ENCODE measurements at regions not wholly inside any gene's neighbourhood (a gene's known extent, or its start where the extent isn't known, plus 50 kb on each side); places are given as distances from the start of the nearest gene placed in this dataset.

GRCh38 chr4:167397586-167397985, 163.3 kb upstream of the SPOCK3 start:
- Mint-ChIP-seq H3K4me1 (ENCODE audit: low read depth, unreplicated experiment) (no peaks in the 10 kb centered on the region), H3K9me3 (ENCODE audit: low read depth, unreplicated experiment) (peaks cover 4% of the 10 kb centered on the region), H3K27ac (ENCODE audit: unreplicated experiment) (no peak overlapping the region), H3K4me3 (ENCODE audit: low read depth, unreplicated experiment) (no peak overlapping the region), H3K36me3 (ENCODE audit: insufficient read depth, unreplicated experiment) (no peaks in the 10 kb centered on the region), H3K27me3 (ENCODE audit: unreplicated experiment) (no peaks in the 10 kb centered on the region)
- CTCF ChIA-PET = no interaction called here
- no peak for DNase-seq
- no TSS peak for BruUV-seq (replicated peaks)
- no peak for TF ChIP-seq CTCF (IDR thresholded peaks at IDR 0.05; ENCODE audit: unreplicated experiment)
- intact Hi-C loops (cut with micrococcal nuclease; ENCODE audit: unreplicated experiment) = no loop called here

- BruUV-seq (replicated peaks) = no TSS peak
Measured at GRCh38 chr4:167399201-167399600, 164.9 kb upstream of the SPOCK3 start.

GRCh38 chr4:167406181-167406580, 171.9 kb upstream of the SPOCK3 start:
- intact Hi-C loops (cut with micrococcal nuclease; ENCODE audit: unreplicated experiment) = no loop called here
- H3K36me3 Mint-ChIP-seq (ENCODE audit: insufficient read depth, unreplicated experiment) = no peaks in the 10 kb centered on the region
- H3K4me1 Mint-ChIP-seq (ENCODE audit: low read depth, unreplicated experiment) = no peaks in the 10 kb centered on the region
- CTCF ChIA-PET = no interaction called here
- no peaks in the 10 kb centered on the region for H3K9me3 Mint-ChIP-seq (ENCODE audit: low read depth, unreplicated experiment)
- BruUV-seq (replicated peaks) = no TSS peak
- H3K27me3 Mint-ChIP-seq (ENCODE audit: unreplicated experiment) = no peaks in the 10 kb centered on the region
- TF ChIP-seq CTCF (IDR thresholded peaks at IDR 0.05; ENCODE audit: unreplicated experiment) = no peak
- DNase-seq = no peak
- no peak overlapping the region for H3K27ac Mint-ChIP-seq (ENCODE audit: unreplicated experiment)
- no peak overlapping the region for H3K4me3 Mint-ChIP-seq (ENCODE audit: low read depth, unreplicated experiment)

More at GRCh38 chr4:167399201-167399600, 164.9 kb upstream of the SPOCK3 start:
- intact Hi-C loops (cut with micrococcal nuclease; ENCODE audit: unreplicated experiment) = no loop called here
- peaks cover 4% of the 10 kb centered on the region for H3K9me3 Mint-ChIP-seq (ENCODE audit: low read depth, unreplicated experiment)
- H3K4me3 Mint-ChIP-seq (ENCODE audit: low read depth, unreplicated experiment) = no peak overlapping the region
- TF ChIP-seq CTCF (IDR thresholded peaks at IDR 0.05; ENCODE audit: unreplicated experiment) = no peak
- H3K27ac Mint-ChIP-seq (ENCODE audit: unreplicated experiment) = no peak overlapping the region
- DNase-seq = no peak
- CTCF ChIA-PET = no interaction called here
- H3K36me3 Mint-ChIP-seq (ENCODE audit: insufficient read depth, unreplicated experiment) = no peaks in the 10 kb centered on the region
- no peaks in the 10 kb centered on the region for H3K27me3 Mint-ChIP-seq (ENCODE audit: unreplicated experiment)
- H3K4me1 Mint-ChIP-seq (ENCODE audit: low read depth, unreplicated experiment) = no peaks in the 10 kb centered on the region

- no peaks in the 10 kb centered on the region for H3K4me1 Mint-ChIP-seq (ENCODE audit: low read depth, unreplicated experiment)
- H3K27ac Mint-ChIP-seq (ENCODE audit: unreplicated experiment) = no peak overlapping the region
- H3K27me3 Mint-ChIP-seq (ENCODE audit: unreplicated experiment) = no peaks in the 10 kb centered on the region
- H3K9me3 Mint-ChIP-seq (ENCODE audit: low read depth, unreplicated experiment) = no peaks in the 10 kb centered on the region
- DNase-seq = no peak
- H3K4me3 Mint-ChIP-seq (ENCODE audit: low read depth, unreplicated experiment) = no peak overlapping the region
- no TSS peak for BruUV-seq (replicated peaks)
- TF ChIP-seq CTCF (IDR thresholded peaks at IDR 0.05; ENCODE audit: unreplicated experiment) = no peak
- H3K36me3 Mint-ChIP-seq (ENCODE audit: insufficient read depth, unreplicated experiment) = no peaks in the 10 kb centered on the region
- intact Hi-C loops (cut with micrococcal nuclease; ENCODE audit: unreplicated experiment) = no loop called here
- CTCF ChIA-PET = no interaction called here
Measured at GRCh38 chr4:167415461-167415860, 181.2 kb upstream of the SPOCK3 start.

All from Calu3 (cell line).